A673 (cell line): ENCODE measurements at regions not wholly inside any gene's neighbourhood (a gene's known extent, or its start where the extent isn't known, plus 50 kb on each side); places are given as distances from the start of the nearest gene placed in this dataset.

Source experiments
- BruUV-seq: library from RNA; stranded (reverse); fragments of 400-500 nt; replicated peaks from 2 replicates; lab custom pipeline; 2021; lab: Mats Ljungman, UMichigan
- CTCF ChIA-PET: fragments of 300-600 bp; sonication (Branson Sonifier 250); formaldehyde crosslinking; loops from one replicate; lab custom pipeline; 2022; ENCODE audit warnings: antibody characterized with exemption; lab: Charles Lee
- POLR2A ChIA-PET: fragments of 300-600 bp; sonication (Branson Sonifier 250); formaldehyde crosslinking; loops from one replicate; lab custom pipeline; 2022; ENCODE audit warnings: antibody characterized with exemption; ENCODE audit not compliant: low non-redundant PET; lab: Charles Lee
- DNase-seq: peaks from one replicate; pipeline ENCODE4 v3.0.0-alpha.2; 2015; ENCODE audit warnings: low spot score
- H3K27ac ChIP-seq: fragments of 200-600 bp; sonication (generic); 2 replicates; pipeline ENCODE4 v1.5.1; 2016; ENCODE audit warnings: mixed run types, low read depth, mild to moderate bottlenecking, mixed read lengths, antibody characterized with exemption, low read length; ENCODE audit not compliant: poor library complexity, severe bottlenecking
- H3K27me3 ChIP-seq: fragments of 200-600 bp; sonication (generic); replicated peaks from 2 replicates; pipeline ENCODE4 v1.6.1; 2017; ENCODE audit warnings: mixed run types, low read depth, mild to moderate bottlenecking, mixed read lengths, antibody characterized with exemption, low read length; ENCODE audit not compliant: insufficient read depth, poor library complexity
- H3K36me3 ChIP-seq: fragments of 200-600 bp; sonication (generic); 2 replicates; pipeline ENCODE4 v1.6.1; 2016; ENCODE audit warnings: mixed run types, mild to moderate bottlenecking, mixed read lengths, antibody characterized with exemption, low read length; ENCODE audit not compliant: insufficient read depth, poor library complexity, severe bottlenecking
- H3K4me1 ChIP-seq: fragments of 200-600 bp; sonication (generic); 2 replicates; pipeline ENCODE4 v1.6.1; 2017; ENCODE audit warnings: mixed run types, mild to moderate bottlenecking, mixed read lengths, antibody characterized with exemption, low read length; ENCODE audit not compliant: insufficient read depth, poor library complexity, severe bottlenecking
- H3K4me3 ChIP-seq: fragments of 200-600 bp; sonication (generic); 2 replicates; pipeline ENCODE4 v1.5.1; 2016; ENCODE audit warnings: low read depth, mixed run types, mild to moderate bottlenecking, mixed read lengths, low read length; ENCODE audit not compliant: poor library complexity, severe bottlenecking
- H3K9me3 ChIP-seq: fragments of 200-600 bp; sonication (generic); 2 replicates; pipeline ENCODE4 v1.6.1; 2016; ENCODE audit warnings: mixed run types, low read depth, mild to moderate bottlenecking, mixed read lengths, antibody characterized with exemption, low read length; ENCODE audit not compliant: poor library complexity, severe bottlenecking
- EZH2 ChIP-seq: fragments of 200-600 bp; sonication (generic); IDR thresholded peaks from 2 replicates; pipeline ENCODE4 v1.6.1; 2017; ENCODE audit warnings: borderline replicate concordance, low read depth, mild to moderate bottlenecking, mixed read lengths, antibody characterized with exemption, low read length; ENCODE audit not compliant: poor library complexity, severe bottlenecking
- intact Hi-C: fragments of 100-400 bp; cut with micrococcal nuclease; formaldehyde crosslinking; loops from one replicate; pipeline ENCODE4 v1.10.0; 2022; ENCODE audit not compliant: unreplicated experiment
- TF ChIP-seq, protein P1 (sequence below): fragments of 300-800, 200-600 bp; sonication (generic); conservative IDR thresholded peaks from 2 replicates; pipeline ENCODE4 v1.5.1; 2017; ENCODE audit warnings: low read depth, mild to moderate bottlenecking, antibody characterized with exemption, low read length, moderate library complexity, mixed read lengths

GRCh38 chr18:57212678-57213077 is 65.8 kb downstream of the BOD1L2 start:
- POLR2A ChIA-PET: no interaction called here
- intact Hi-C loops: no loop called here
- Histone ChIP-seq H3K4me3 (no peak overlapping the region), H3K9me3 (no peaks in the 10 kb centered on the region), H3K4me1 (peaks cover 6% of the 10 kb centered on the region), H3K27me3 (no peaks in the 10 kb centered on the region), H3K27ac (no peak overlapping the region), H3K36me3 (no peaks in the 10 kb centered on the region)
- TF ChIP-seq, protein P1, sequence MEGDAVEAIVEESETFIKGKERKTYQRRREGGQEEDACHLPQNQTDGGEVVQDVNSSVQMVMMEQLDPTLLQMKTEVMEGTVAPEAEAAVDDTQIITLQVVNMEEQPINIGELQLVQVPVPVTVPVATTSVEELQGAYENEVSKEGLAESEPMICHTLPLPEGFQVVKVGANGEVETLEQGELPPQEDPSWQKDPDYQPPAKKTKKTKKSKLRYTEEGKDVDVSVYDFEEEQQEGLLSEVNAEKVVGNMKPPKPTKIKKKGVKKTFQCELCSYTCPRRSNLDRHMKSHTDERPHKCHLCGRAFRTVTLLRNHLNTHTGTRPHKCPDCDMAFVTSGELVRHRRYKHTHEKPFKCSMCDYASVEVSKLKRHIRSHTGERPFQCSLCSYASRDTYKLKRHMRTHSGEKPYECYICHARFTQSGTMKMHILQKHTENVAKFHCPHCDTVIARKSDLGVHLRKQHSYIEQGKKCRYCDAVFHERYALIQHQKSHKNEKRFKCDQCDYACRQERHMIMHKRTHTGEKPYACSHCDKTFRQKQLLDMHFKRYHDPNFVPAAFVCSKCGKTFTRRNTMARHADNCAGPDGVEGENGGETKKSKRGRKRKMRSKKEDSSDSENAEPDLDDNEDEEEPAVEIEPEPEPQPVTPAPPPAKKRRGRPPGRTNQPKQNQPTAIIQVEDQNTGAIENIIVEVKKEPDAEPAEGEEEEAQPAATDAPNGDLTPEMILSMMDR: no peak
- no peak for TF ChIP-seq EZH2
- no TSS peak for BruUV-seq
- no peak for DNase-seq
- CTCF ChIA-PET: no interaction called here

GRCh38 chr18:57214976-57215375 is 68.1 kb downstream of the BOD1L2 start:
- Histone ChIP-seq H3K4me1 (peaks cover 5% of the 10 kb centered on the region), H3K36me3 (no peaks in the 10 kb centered on the region), H3K27me3 (peaks cover 4% of the 10 kb centered on the region), H3K9me3 (no peaks in the 10 kb centered on the region), H3K4me3 (no peak overlapping the region), H3K27ac (no peak overlapping the region)
- no TSS peak for BruUV-seq
- no peak for TF ChIP-seq EZH2
- TF ChIP-seq, protein P1: no peak
- ChIA-PET CTCF (no interaction called here), POLR2A (no interaction called here)
- intact Hi-C loops: no loop called here
- no peak for DNase-seq

- H3K4me3 ChIP-seq: no peak overlapping the region
- DNase-seq: no peak
- no TSS peak for BruUV-seq
- CTCF ChIA-PET: no interaction called here
- POLR2A ChIA-PET: no interaction called here
- H3K9me3 ChIP-seq: no peaks in the 10 kb centered on the region
- H3K4me1 ChIP-seq: no peaks in the 10 kb centered on the region
- no peak for TF ChIP-seq EZH2
- TF ChIP-seq, protein P1: no peak
- intact Hi-C loops: no loop called here
- no peak overlapping the region for H3K27ac ChIP-seq
- no peaks in the 10 kb centered on the region for H3K36me3 ChIP-seq
- peaks cover 11% of the 10 kb centered on the region for H3K27me3 ChIP-seq
These were observed 71.4 kb downstream of the BOD1L2 start for GRCh38 chr18:57218281-57218680.
